CD4-positive, alpha-beta T cell treated with Interleukin-12 subunit alpha and Interleukin-12 subunit beta, for 1 hour (primary cell): ENCODE measurements at regions not wholly inside any gene's neighbourhood (a gene's known extent, or its start where the extent isn't known, plus 50 kb on each side); places are given as distances from the start of the nearest gene placed in this dataset.
"Not testable (repeated sequence)": the region's sequence is repeated elsewhere in the genome, so short reads cannot be mapped to it uniquely, and the experiment has no call there.

Experiments used
- DNase-seq: peaks from one replicate; pipeline ENCODE4 v3.0.0-alpha.2; 2020

GRCh38 chr3:94615275-94616065 lies 552.6 kb downstream of the NSUN3 start:
- no peak for DNase-seq

DNA sequence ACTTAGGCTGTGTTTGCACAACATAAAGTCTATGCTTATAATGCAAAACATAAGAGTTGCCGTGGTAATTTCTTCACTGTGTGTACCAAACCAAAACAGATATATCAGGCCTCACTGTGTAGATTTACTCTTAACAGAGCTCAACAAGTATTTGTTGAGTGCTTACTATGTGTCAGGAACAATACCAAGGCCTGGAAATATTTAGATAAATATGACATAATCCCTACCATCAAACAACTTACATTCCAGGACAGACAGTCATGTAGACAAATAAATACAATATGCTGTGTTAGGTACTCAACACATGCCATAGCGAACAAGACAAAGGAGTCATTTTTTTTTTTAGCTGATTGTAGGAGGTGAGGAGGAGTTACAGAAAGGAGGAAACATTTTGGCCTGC lies 554.0 kb downstream of the NSUN3 start:
- DNase-seq: no peak

DNA sequence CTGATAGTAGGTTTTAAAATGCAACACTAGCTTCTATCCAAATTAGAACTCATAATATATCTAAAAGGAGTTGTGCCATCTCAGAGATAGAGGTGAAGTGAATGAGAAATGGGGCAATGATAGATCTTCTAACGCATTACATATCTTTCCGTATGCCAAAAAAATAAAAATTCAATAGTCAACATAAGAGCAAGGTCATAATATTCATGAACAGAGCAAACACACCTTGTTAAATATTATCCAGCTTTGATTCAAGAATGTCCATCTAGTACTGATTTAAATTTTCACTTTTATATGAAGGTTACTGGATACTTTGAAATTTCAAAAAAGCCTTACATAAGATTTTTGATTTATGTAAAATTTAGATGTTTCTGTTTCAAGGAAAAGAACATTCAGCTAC lies 554.5 kb downstream of the NSUN3 start:
- DNase-seq: no peak

DNA sequence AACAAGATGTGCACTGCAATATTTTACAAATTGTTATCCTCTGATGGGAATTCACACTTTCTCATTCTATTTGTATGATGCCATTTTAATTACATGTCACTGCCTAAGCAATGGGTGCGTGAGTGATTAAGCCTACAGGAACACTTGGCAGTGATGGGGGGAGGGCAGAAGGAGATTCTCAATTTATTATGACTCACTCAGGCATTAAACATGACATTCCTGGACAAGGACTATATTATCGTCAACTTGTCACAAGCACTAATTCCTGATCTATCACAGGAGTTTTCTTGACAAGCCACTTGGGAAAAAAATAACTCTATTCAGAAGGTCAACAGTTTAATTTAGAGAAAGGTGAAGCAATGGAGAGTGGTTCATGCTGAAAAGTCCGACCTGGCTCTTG lies 556.8 kb downstream of the NSUN3 start:
- DNase-seq: no peak

DNA sequence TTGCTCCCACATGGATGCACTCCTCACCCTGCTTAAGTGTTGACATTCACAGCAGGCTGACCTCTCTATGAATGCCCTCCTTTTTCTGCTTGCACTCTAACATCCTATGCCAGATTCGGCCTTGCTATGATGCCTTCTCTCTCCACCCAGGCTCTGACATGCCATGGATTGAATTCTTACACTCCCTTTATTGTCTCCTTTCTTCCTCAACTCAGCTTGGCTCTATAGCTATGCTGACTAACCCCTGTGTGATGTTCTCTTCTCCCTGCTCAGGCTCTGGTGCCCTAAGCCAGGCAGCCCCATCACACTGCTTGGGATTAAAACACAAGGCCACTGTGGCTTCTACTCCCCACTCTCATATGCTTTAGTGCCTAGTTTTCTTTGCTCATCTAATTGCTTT lies 563.7 kb downstream of the NSUN3 start:
- DNase-seq: no peak

- DNase-seq: no peak
Measured at GRCh38 chr3:94627689-94628088, 564.8 kb downstream of the NSUN3 start.

DNA sequence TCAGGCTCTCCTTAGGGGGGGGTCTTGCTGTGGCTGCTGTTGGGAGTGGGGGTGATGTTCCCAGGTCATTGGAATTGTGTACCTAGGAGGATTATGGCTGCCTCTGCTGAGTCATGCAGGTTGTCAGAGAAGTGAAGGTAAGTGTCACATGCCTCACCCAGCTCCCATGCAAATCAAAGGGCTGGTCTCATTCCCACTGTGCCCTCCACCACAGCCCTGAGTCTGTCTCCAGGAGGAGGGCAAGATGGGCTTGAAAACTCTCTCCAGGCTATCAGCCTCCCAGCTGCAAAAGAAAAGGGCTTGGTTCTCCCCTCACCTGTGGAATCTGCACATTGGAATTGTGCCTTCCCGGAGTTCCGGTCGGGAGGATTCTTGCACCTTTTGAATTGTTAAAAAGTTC lies 580.5 kb downstream of the NSUN3 start:
- DNase-seq: no peak

- no peak for DNase-seq
Measured at GRCh38 chr3:94645790-94646189, 582.9 kb downstream of the NSUN3 start.

DNA sequence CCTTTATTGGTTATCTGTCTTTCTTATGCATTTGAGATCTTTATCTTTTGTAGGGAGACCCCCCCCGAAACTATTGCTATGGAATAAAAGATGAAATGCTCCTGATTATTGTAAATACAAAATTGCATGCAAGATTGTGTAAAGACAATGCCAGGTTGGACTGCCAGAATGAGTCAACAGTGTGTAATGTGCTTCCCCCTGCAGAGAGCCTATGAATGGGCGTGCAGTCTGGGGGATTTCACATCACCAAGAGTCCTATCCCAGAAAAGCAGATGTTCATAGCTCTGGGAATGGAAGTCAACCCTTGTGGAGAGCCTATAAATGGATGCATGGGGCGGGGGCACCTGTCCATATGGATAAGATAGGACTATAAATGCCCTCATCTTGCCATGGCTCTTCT lies 584.3 kb downstream of the NSUN3 start:
- DNase-seq: no peak

DNA sequence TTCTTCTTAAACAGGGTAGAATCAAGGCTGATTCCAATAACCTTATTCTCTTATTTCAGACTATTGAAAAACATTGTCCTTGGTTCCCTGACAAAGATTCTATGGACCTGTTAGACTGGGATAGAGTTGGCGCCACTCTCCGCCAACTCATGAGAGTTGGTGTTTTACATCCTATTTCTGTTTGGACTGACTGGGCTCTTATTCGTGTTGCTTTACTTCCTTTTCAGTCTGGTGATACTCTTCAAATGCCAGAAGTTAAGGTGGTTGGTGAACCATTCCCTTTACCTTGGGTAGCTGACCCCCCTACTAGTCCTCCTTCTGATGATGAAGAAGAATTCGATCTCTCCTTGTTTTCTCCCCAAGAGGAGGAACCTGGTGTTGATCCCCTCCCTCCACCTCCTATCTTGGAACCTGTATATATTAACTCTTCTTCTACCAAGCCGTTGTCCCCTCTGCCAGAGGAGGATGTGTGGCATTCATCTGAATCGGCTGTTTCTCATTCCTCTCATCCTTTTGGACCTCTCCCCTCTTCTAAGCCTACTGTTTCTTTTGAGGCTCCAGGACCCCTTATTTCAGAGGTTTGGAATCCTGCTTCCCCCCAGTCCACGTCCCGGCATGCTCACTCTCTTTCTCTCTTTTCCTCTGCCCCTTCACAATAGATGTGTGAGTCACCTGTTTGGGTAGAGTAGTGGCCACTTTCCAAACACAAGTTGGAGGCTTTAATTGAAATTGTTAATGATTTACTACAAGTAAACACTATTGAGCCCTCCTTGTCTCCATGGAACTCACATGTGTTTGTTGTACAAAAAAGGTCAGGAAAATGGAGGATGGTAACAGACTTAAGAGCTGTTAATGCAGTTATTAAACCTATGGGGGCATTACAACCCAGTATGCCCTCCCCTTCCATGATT lies 585.7 kb downstream of the NSUN3 start:
- DNase-seq: not testable (repeated sequence)

DNA sequence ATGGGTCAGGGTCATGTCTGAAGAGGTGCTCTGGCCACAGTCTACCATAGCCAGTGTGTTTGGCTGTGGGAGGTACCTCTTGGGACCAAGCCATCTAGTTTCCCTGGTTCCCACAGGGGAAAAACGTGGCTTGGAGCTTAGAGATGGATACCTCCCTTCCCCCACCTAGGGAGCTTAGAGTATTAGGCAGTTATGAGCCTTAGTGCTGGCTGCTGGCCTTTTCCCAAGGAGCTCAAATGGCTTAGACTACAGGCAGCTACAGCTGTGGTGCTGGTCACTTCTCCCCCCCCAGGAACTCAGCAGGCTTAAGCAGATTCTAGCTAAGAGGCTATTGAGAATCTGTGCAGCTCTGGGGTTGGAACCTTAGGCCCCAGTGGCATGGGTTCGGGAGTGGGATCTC lies 591.2 kb downstream of the NSUN3 start:
- no peak for DNase-seq

- DNase-seq: no peak
Measured at GRCh38 chr3:94665922-94666321, 603.1 kb downstream of the NSUN3 start.

GRCh38 chr3:94671078-94671477 lies 608.2 kb downstream of the NSUN3 start:
- DNase-seq: no peak

DNA sequence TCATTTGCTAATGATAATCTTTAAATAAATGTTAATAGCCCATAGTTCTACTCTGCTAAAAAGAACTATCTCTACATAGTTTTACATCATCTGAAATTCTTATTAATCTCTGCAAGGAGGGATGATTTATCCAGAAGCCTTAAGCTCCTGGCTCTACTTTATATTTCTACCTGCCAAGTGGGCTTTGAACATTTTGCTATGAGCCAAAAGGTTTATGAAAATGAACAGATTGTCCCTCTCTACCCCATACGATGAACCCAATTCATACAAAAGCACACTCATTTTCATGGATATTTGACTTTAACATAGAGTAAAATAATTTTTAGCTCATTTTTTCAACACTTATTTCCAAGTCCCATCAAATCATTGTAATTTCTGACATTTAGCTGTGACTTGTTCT lies 611.0 kb downstream of the NSUN3 start:
- DNase-seq: no peak

- DNase-seq: no peak
Measured at GRCh38 chr3:94686208-94686607, 623.3 kb downstream of the NSUN3 start.

GRCh38 chr3:94693997-94694640 lies 631.3 kb downstream of the NSUN3 start:
- DNase-seq: no peak

GRCh38 chr3:94694894-94695293 lies 632.0 kb downstream of the NSUN3 start:
- no peak for DNase-seq

- no peak for DNase-seq
Measured at GRCh38 chr3:94704467-94704866, 641.6 kb downstream of the NSUN3 start.

DNA sequence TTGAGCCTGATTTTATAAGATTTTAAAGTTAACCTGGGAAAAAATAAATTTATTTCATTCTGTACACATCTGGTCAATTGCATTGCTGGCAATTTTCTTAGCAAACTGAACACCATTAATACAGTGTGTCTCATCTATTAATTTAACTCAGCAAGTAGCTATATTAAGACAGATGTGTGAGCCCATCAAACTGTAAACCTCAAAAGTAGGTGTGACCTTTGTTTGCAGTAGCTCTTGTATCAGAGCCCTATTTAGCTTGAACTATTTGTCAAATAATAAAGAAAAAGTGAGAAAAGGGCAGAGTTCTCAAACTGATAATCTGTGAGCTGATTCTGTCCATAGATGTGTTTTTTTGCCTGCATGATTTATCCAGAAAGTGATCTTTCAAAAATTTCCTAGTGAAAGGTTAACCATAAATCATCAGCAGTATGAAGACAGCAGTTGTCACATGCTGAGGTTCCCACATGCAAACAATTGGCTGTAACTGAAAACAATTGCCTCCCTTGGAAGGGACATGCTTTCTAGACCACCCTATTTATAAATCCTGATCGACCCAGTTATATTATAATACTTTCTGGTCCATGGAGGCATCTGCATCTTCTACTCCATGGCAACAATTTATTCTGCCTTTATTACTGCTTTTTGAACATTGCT lies 646.5 kb downstream of the NSUN3 start:
- DNase-seq: no peak

GRCh38 chr3:94714194-94714593 lies 651.3 kb downstream of the NSUN3 start:
- DNase-seq: no peak

DNA sequence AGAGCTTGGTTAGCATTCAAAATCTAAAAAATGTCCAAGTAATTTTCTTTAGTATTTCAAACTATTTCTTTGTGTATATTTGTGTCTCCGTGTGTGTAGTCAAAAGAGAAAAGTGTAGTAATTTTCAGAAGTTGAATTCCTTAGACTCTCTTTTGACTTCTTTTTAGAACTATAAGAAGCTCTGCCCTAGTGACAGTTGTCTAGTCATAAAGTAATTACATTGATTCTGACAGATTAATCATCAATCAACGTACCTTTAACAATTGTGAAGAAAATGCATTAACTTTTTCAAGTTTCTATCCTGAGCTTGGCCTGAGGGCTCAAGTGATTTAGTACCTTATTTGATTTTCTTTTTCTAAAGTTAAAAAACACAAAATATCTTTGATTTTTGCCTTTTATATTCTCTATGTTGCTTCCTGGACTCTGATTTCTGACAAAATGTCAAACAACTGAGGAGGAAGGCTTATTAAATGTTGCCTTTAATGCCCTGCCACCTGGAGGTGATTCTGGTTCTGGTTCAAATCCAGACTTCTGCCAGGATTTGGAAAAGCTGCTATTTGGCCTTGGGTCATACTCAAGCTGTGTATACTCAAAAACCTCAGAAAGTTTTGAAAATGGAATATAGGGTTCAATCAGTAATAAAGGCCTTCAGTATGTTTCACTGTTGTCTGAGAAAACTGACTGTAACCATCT lies 653.6 kb downstream of the NSUN3 start:
- DNase-seq: no peak

GRCh38 chr3:94734206-94734605 lies 671.3 kb downstream of the NSUN3 start:
- DNase-seq: no peak

DNA sequence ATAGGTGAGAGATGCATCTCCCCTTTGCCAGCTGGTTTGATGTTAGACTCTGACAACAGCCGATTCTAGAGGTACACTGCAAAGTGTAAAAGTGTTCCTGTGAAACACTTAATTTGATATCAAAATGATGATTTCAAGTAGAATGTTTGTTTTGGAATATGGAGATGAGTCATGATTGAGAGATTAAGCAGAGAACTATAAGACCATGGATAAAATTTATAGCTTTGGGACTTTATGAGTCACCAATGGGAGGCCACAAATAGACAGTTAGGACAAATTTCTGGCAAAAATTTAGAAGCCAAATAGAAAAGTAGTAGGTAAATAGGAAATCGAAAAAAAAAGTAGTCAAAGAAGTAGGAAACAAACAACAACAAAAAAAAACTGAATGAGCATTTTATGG lies 672.5 kb downstream of the NSUN3 start:
- no peak for DNase-seq
